Endothelial cell of umbilical vein (primary cell): ENCODE measurements at regions not wholly inside any gene's neighbourhood (a gene's known extent, or its start where the extent isn't known, plus 50 kb on each side); places are given as distances from the start of the nearest gene placed in this dataset.

Experiments used
- BruUV-seq: library from RNA; stranded (reverse); fragments of 400-500 nt; replicated peaks from 2 replicates; lab custom pipeline; 2021; lab: Mats Ljungman, UMichigan
- CTCF ChIA-PET: fragments of 300-600, 350-600 bp; sonication (Branson Sonifier 250); formaldehyde crosslinking; loops from one replicate; lab custom pipeline; 2021; ENCODE audit warnings: antibody characterized with exemption, inconsistent platforms; lab: Charles Lee
- POLR2A ChIA-PET: fragments of 300-600, 350-600 bp; sonication (Branson Sonifier 250); formaldehyde crosslinking; loops from one replicate; lab custom pipeline; 2021; ENCODE audit warnings: antibody characterized with exemption, inconsistent platforms; lab: Charles Lee
- DNase-seq: peaks from one replicate; pipeline ENCODE4 v3.0.0-alpha.2; 2011; ENCODE audit warnings: low read depth, low spot score
- FAIRE-seq: peaks from 2 replicates; lab custom pipeline; 2011; peaks lifted over from hg19 to GRCh38; lab: Jason Lieb, UNC
- H2AFZ ChIP-seq: 2 replicates; pipeline ENCODE4 v1.6.0; 2012; ENCODE audit warnings: low read depth, low read length, control low read depth, inconsistent platforms
- H3K27ac ChIP-seq: 2 replicates; pipeline ENCODE4 v1.5.1; 2011; ENCODE audit warnings: low read depth, mild to moderate bottlenecking, control low read depth, low read length, moderate library complexity; ENCODE audit not compliant: insufficient read depth
- H3K27me3 ChIP-seq, 2 experiments: 2 replicates each; pipeline versions ENCODE4 v1.6.0 to v1.6.1; 2011; ENCODE audit warnings: low read length in 2 of 2, mixed read lengths in 1 of 2; ENCODE audit not compliant: control insufficient read depth in 2 of 2, insufficient read depth in 2 of 2
- H3K36me3 ChIP-seq, 2 experiments: 2 replicates in 1 of 2; 3 replicates in 1 of 2; pipeline ENCODE4 v1.5.1; 2011; ENCODE audit warnings: low read length in 2 of 2, mild to moderate bottlenecking in 1 of 2, moderate library complexity in 1 of 2; ENCODE audit not compliant: control insufficient read depth in 2 of 2, insufficient read depth in 2 of 2; ENCODE audit errors: extremely low read depth in 1 of 2
- H3K4me1 ChIP-seq: 3 replicates; pipeline ENCODE4 v1.5.1; 2011; ENCODE audit warnings: mild to moderate bottlenecking, low read length; ENCODE audit not compliant: control insufficient read depth, insufficient read depth; ENCODE audit errors: extremely low read depth
- H3K4me2 ChIP-seq: 2 replicates; pipeline ENCODE4 v1.6.1; 2011; ENCODE audit warnings: low read length, control low read depth, mixed read lengths; ENCODE audit not compliant: insufficient read depth
- H3K4me3 ChIP-seq, 3 experiments: fragments of 200-600 bp in 1 of 3; sonication (generic), shearing (Covaris generic) in 1 of 3; replicated peaks in 1 of 3; 2 replicates each; pipeline ENCODE4 v1.5.1; 2011 to 2016; ENCODE audit warnings: control low read depth in 3 of 3, low read length in 3 of 3, mild to moderate bottlenecking in 2 of 3, inconsistent platforms in 1 of 3, low read depth in 1 of 3, moderate library complexity in 1 of 3; ENCODE audit not compliant: insufficient read depth in 1 of 3
- H3K79me2 ChIP-seq: 2 replicates; pipeline ENCODE4 v1.6.0; 2012; ENCODE audit warnings: low read length, inconsistent platforms; ENCODE audit not compliant: control insufficient read depth, insufficient read depth
- H3K9ac ChIP-seq: replicated peaks from 2 replicates; pipeline ENCODE3; 2011; ENCODE audit warnings: low read length, control low read depth; ENCODE audit not compliant: insufficient read depth; ENCODE audit errors: extremely low read depth
- H3K9me1 ChIP-seq: replicated peaks from 3 replicates; pipeline ENCODE4 v1.6.0; 2011; ENCODE audit warnings: mild to moderate bottlenecking, low read length; ENCODE audit not compliant: control insufficient read depth, insufficient read depth; ENCODE audit errors: extremely low read depth
- H3K9me3 ChIP-seq: replicated peaks from 2 replicates; pipeline ENCODE4 v1.5.1; 2012; ENCODE audit warnings: low read length, inconsistent platforms; ENCODE audit not compliant: control insufficient read depth, insufficient read depth
- H4K20me1 ChIP-seq: replicated peaks from 2 replicates; pipeline ENCODE3; 2011; ENCODE audit warnings: mild to moderate bottlenecking, low read length; ENCODE audit not compliant: control insufficient read depth, insufficient read depth; ENCODE audit errors: extremely low read depth
- EZH2 ChIP-seq: IDR thresholded peaks from 2 replicates; pipeline ENCODE4 v1.6.1; 2012; ENCODE audit warnings: borderline replicate concordance, low read depth, mild to moderate bottlenecking, moderate library complexity, low read length, inconsistent platforms; ENCODE audit not compliant: severe bottlenecking
- FOS ChIP-seq: IDR thresholded peaks from 2 replicates; pipeline ENCODE4 v1.6.1; 2011; ENCODE audit warnings: mild to moderate bottlenecking, low read length, moderate library complexity, borderline replicate concordance; ENCODE audit not compliant: insufficient read depth
- GATA2 ChIP-seq: IDR thresholded peaks from 2 replicates; pipeline ENCODE4 v1.7.0; 2011; ENCODE audit warnings: low read depth, mild to moderate bottlenecking, moderate library complexity, mixed read lengths, low read length; ENCODE audit not compliant: insufficient read length, insufficient read depth
- JUN ChIP-seq: IDR thresholded peaks from 2 replicates; pipeline ENCODE4 v1.6.1; 2011; ENCODE audit warnings: borderline replicate concordance, low read depth; ENCODE audit not compliant: insufficient read length, insufficient read depth
- MYC ChIP-seq: IDR thresholded peaks from one replicate; pipeline ENCODE4 v1.6.1; 2011; ENCODE audit warnings: mild to moderate bottlenecking, low read depth, low read length
- POLR2A ChIP-seq: IDR thresholded peaks from 2 replicates; pipeline ENCODE4 v1.6.1; 2012; ENCODE audit warnings: low read depth, mild to moderate bottlenecking, control low read depth, low read length
- POLR2AphosphoS5 ChIP-seq: IDR thresholded peaks from 2 replicates; pipeline ENCODE4 v1.6.1; 2012; ENCODE audit warnings: low read depth, mild to moderate bottlenecking, control low read depth, low read length, moderate library complexity; ENCODE audit not compliant: insufficient read depth
- dilution Hi-C: fragments of 300-500 bp; cut with MboI; formaldehyde crosslinking; loops from one replicate; pipeline ENCODE4 v1.15.0; 2019; ENCODE audit warnings: low sequenced_read_pairs; ENCODE audit not compliant: extremely low pct_ligation_motif_present
- intact Hi-C: fragments of 100-400 bp; cut with micrococcal nuclease; formaldehyde crosslinking; loops from one replicate; pipeline ENCODE4 v1.10.0; 2022
- TF ChIP-seq, protein P1 (sequence below), 2 donors: IDR thresholded peaks; 1 replicate in 1 of 2; 2 replicates in 1 of 2; pipeline ENCODE4 v1.5.1; 2011; ENCODE audit warnings: low read length in 2 of 2, mild to moderate bottlenecking in 2 of 2, moderate library complexity in 2 of 2, control low read depth in 1 of 2, inconsistent platforms in 1 of 2, low read depth in 1 of 2; ENCODE audit not compliant: insufficient read depth in 1 of 2; ENCODE audit errors: extremely low read depth in 1 of 2
- TF ChIP-seq, protein P2 (sequence below): IDR thresholded peaks from 2 replicates; pipeline ENCODE4 v1.6.1; 2011; ENCODE audit not compliant: insufficient read depth, insufficient read length

DNA sequence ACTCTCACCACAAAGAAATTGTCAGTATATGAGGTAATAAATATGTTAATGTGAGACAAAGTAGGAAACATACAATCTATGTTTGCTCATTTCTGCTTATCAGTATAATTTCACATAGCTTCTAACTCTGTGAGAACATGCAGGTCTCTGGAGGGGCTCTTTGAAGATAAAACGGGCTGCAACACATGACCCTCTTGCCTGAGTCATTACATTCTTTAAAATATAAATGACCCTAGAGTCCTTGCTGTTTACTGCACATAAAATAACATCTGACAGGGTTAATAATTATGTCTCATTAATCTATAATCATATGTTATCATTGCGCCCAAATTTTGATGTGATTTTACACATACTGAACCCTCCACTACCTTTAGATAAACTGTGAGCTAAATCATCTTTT, 681.5 kb downstream of the ARAP2 start:
- BruUV-seq: no TSS peak

More for the DNA sequence above, 681.5 kb downstream of the ARAP2 start:
- no peak overlapping the region for H3K4me2 ChIP-seq
- H3K79me2 ChIP-seq: no peaks in the 10 kb centered on the region
- POLR2A ChIA-PET: no interaction called here
- no peaks in the 10 kb centered on the region for H3K27me3 ChIP-seq
- CTCF ChIA-PET: no interaction called here
- no peak overlapping the region for H2AFZ ChIP-seq
- H3K27ac ChIP-seq: no peak overlapping the region
- no peaks in the 10 kb centered on the region for H3K4me1 ChIP-seq
- DNase-seq (no peak), FAIRE-seq (no peak)
- peaks cover 3% of the 10 kb centered on the region for H3K9me3 ChIP-seq
- H3K36me3 ChIP-seq: no peaks in the 10 kb centered on the region
- dilution Hi-C loops: no loop called here
- TF ChIP-seq POLR2AphosphoS5 (no peak), POLR2A (no peak), EZH2 (no peak), JUN (no peak), FOS (no peak), GATA2 (no peak), MYC (no peak)
- TF ChIP-seq, protein P1, sequence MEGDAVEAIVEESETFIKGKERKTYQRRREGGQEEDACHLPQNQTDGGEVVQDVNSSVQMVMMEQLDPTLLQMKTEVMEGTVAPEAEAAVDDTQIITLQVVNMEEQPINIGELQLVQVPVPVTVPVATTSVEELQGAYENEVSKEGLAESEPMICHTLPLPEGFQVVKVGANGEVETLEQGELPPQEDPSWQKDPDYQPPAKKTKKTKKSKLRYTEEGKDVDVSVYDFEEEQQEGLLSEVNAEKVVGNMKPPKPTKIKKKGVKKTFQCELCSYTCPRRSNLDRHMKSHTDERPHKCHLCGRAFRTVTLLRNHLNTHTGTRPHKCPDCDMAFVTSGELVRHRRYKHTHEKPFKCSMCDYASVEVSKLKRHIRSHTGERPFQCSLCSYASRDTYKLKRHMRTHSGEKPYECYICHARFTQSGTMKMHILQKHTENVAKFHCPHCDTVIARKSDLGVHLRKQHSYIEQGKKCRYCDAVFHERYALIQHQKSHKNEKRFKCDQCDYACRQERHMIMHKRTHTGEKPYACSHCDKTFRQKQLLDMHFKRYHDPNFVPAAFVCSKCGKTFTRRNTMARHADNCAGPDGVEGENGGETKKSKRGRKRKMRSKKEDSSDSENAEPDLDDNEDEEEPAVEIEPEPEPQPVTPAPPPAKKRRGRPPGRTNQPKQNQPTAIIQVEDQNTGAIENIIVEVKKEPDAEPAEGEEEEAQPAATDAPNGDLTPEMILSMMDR (IDR thresholded peaks at IDR 0.05; ENCODE audit: extremely low read depth in 1 of 2, insufficient read depth in 1 of 2, low read depth in 1 of 2, low read length in 2 of 2): no peak
- TF ChIP-seq, protein P2, sequence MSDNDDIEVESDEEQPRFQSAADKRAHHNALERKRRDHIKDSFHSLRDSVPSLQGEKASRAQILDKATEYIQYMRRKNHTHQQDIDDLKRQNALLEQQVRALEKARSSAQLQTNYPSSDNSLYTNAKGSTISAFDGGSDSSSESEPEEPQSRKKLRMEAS: no peak
- no peaks in the 10 kb centered on the region for H3K9me1 ChIP-seq
- H3K9ac ChIP-seq: no peak overlapping the region
- intact Hi-C loops: no loop called here
- no peak overlapping the region for H3K4me3 ChIP-seq
- no peaks in the 10 kb centered on the region for H4K20me1 ChIP-seq
